ENCODE measurements at regions not wholly inside any gene's neighbourhood (a gene's known extent, or its start where the extent isn't known, plus 50 kb on each side); places are given as distances from the start of the nearest gene placed in this dataset.
A peak's percentile ranks its signal among the peaks of the same experiment; 100 is the strongest.

DNA sequence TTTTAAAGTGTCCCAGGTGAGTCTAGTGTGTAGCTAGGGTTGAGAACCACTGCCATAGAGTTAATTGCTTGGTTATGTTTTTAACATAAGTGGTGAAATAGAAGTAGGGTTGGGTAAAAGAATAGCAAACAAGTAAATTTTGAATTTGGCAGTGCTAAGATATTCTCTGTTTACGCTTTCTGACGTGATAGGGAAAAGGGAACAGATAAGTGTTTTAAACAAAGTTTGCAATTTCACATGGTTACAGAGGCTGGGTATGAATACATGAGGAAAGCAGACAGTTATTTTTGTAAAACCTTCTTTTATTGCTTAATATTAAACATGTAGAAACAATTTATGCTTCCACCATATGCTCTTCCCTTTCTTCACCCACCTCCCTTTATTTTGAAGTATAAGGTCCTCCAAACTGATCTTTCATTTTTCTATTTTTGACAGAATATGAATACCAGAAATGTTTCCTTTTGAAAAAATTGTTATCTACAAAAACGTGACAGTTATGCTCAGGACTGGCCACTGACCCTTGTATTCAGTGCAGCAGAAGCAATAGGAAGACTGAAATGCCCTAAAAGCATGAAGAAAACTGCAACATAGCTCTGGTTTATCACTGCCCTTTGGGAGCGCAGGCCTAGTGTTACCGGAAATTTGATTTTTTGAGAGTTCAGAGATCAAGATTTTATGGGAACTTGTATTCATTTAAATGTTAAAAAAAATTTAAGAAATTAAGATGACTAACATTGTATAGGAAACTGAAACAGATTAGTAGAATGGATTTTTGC, 214.4 kb upstream of the ARSJ start:
- Mint-ChIP-seq H3K36me3 (no peaks in the 10 kb centered on the region), H3K27ac (no peak overlapping the region), H3K4me1 (no peaks in the 10 kb centered on the region), H3K4me3 (no peak overlapping the region), H3K9me3 (no peaks in the 10 kb centered on the region), H3K27me3 (ENCODE audit: insufficient read depth, low read depth) (no peaks in the 10 kb centered on the region)
- Histone ChIP-seq H4K20me1 (ENCODE audit: low read depth) (no peaks in the 10 kb centered on the region), H3K9me3 (ENCODE audit: low read depth) (no peaks in the 10 kb centered on the region), H3K79me2 (ENCODE audit: low read depth) (no peaks in the 10 kb centered on the region), H3K27me3 (no peaks in the 10 kb centered on the region), H3K9ac (no peak overlapping the region), H3K4me3 (no peak overlapping the region), H3K4me2 (no peak overlapping the region), H2AFZ (replicated peaks) (no peak overlapping the region), H3F3A (ENCODE audit: low read depth) (no peaks in the 10 kb centered on the region), H3K4me1 (no peaks in the 10 kb centered on the region), H3K27ac (no peak overlapping the region), H3K36me3 (no peaks in the 10 kb centered on the region)
- no peak for DNase-seq (ENCODE audit: low spot score)
- TF ChIP-seq EZH2 (IDR thresholded peaks at IDR 0.05) (no peak), EZH2phosphoT487 (IDR thresholded peaks at IDR 0.05) (no peak)
- TF ChIP-seq, protein P1, sequence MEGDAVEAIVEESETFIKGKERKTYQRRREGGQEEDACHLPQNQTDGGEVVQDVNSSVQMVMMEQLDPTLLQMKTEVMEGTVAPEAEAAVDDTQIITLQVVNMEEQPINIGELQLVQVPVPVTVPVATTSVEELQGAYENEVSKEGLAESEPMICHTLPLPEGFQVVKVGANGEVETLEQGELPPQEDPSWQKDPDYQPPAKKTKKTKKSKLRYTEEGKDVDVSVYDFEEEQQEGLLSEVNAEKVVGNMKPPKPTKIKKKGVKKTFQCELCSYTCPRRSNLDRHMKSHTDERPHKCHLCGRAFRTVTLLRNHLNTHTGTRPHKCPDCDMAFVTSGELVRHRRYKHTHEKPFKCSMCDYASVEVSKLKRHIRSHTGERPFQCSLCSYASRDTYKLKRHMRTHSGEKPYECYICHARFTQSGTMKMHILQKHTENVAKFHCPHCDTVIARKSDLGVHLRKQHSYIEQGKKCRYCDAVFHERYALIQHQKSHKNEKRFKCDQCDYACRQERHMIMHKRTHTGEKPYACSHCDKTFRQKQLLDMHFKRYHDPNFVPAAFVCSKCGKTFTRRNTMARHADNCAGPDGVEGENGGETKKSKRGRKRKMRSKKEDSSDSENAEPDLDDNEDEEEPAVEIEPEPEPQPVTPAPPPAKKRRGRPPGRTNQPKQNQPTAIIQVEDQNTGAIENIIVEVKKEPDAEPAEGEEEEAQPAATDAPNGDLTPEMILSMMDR (IDR thresholded peaks at IDR 0.05) = no peak

DNA sequence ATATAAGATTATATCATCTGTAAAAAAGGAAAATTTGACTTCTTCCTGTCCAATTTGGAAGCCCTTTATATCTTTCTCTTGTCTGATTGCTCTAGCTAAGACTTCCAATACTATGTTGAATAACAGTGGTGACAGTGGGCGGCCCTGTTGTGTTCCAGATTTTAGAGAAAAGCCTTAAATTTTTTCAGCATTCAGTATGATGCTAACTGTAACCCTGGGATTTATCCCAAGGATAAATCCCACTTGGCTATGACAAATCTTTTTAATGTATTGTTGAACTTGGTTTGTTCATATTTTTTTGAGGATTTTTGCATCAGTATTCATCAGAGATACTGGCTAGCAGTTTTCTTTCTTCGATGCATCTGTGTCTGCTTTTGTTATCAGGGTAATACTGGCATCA, 217.2 kb upstream of the ARSJ start:
- Histone ChIP-seq H3K9me3 (ENCODE audit: low read depth) (no peaks in the 10 kb centered on the region), H3K27ac (no peak overlapping the region)
- no peaks in the 10 kb centered on the region for H3K27me3 Mint-ChIP-seq (ENCODE audit: insufficient read depth, low read depth)

DNA sequence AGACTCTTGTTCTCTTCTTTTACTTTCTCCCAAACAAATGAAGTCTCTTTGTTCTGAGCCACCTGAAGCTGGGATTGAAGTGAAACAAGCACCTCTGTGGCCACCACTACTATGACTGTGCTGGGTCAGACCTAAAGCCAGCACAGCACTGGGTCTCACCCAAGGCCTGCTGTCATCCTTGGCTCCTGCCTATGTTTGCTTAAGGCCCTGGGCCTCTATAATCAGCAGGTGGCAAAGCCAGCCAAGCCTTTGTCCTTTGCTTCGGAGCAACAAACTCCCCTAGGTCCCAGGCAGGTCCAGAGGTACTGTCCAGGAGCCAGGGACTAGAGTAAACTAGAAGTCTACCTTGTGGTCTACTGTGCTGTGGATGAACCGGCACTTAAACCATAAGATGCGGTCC, 220.6 kb upstream of the ARSJ start:
- Mint-ChIP-seq H3K27ac (no peak overlapping the region), H3K4me1 (no peaks in the 10 kb centered on the region), H3K4me3 (no peak overlapping the region), H3K36me3 (no peaks in the 10 kb centered on the region), H3K9me3 (no peaks in the 10 kb centered on the region), H3K27me3 (ENCODE audit: insufficient read depth, low read depth) (no peaks in the 10 kb centered on the region)
- Histone ChIP-seq H3K36me3 (no peaks in the 10 kb centered on the region), H3K9me3 (ENCODE audit: low read depth) (no peaks in the 10 kb centered on the region), H3K4me2 (no peak overlapping the region), H3K27me3 (no peaks in the 10 kb centered on the region), H3K79me2 (ENCODE audit: low read depth) (no peaks in the 10 kb centered on the region), H3K4me1 (no peaks in the 10 kb centered on the region), H3K9ac (no peak overlapping the region), H3F3A (ENCODE audit: low read depth) (no peaks in the 10 kb centered on the region), H4K20me1 (ENCODE audit: low read depth) (no peaks in the 10 kb centered on the region), H2AFZ (replicated peaks) (no peak overlapping the region), H3K4me3 (no peak overlapping the region), H3K27ac (no peak overlapping the region)
- TF ChIP-seq EZH2 (IDR thresholded peaks at IDR 0.05) (no peak), EZH2phosphoT487 (IDR thresholded peaks at IDR 0.05) (no peak)
- TF ChIP-seq, protein P1 (IDR thresholded peaks at IDR 0.05) = no peak
- DNase-seq (ENCODE audit: low spot score) = no peak

More for the DNA sequence above, 217.2 kb upstream of the ARSJ start:
- no peaks in the 10 kb centered on the region for H3K9me3 Mint-ChIP-seq
- TF ChIP-seq EZH2phosphoT487 (IDR thresholded peaks at IDR 0.05) = no peak
- TF ChIP-seq, protein P1 (IDR thresholded peaks at IDR 0.05) = no peak
- no peak for TF ChIP-seq EZH2 (IDR thresholded peaks at IDR 0.05)
- Histone ChIP-seq H3K27me3 (no peaks in the 10 kb centered on the region), H2AFZ (replicated peaks) (peak overlapping the region; percentile 40), H3K4me2 (no peak overlapping the region), H3K36me3 (no peaks in the 10 kb centered on the region), H3K9ac (no peak overlapping the region), H3F3A (ENCODE audit: low read depth) (no peaks in the 10 kb centered on the region), H4K20me1 (ENCODE audit: low read depth) (no peaks in the 10 kb centered on the region), H3K4me1 (no peaks in the 10 kb centered on the region), H3K4me3 (no peak overlapping the region), H3K79me2 (ENCODE audit: low read depth) (no peaks in the 10 kb centered on the region)
- no peak overlapping the region for H3K27ac Mint-ChIP-seq
- H3K4me3 Mint-ChIP-seq = no peak overlapping the region
- H3K4me1 Mint-ChIP-seq = no peaks in the 10 kb centered on the region
- H3K36me3 Mint-ChIP-seq = no peaks in the 10 kb centered on the region
- no peak for DNase-seq (ENCODE audit: low spot score)
